IPS DF 6.9 (cell line): ENCODE measurements at regions not wholly inside any gene's neighbourhood (a gene's known extent, or its start where the extent isn't known, plus 50 kb on each side); places are given as distances from the start of the nearest gene placed in this dataset.

Experiments used
- DNase-seq: peaks from one replicate; pipeline ENCODE4 v3.0.0-alpha.2; 2013; ENCODE audit warnings: low read depth, low spot score
- H3K27ac ChIP-seq: one replicate; pipeline ENCODE4 v1.5.1; 2013; ENCODE audit warnings: low read length, control low read depth
- H3K27me3 ChIP-seq: 2 replicates; pipeline ENCODE4 v1.6.1; 2013; ENCODE audit warnings: mild to moderate bottlenecking, low read length; ENCODE audit not compliant: control insufficient read depth, insufficient read depth
- H3K36me3 ChIP-seq: 2 replicates; pipeline ENCODE4 v1.6.1; 2013; ENCODE audit warnings: low read length; ENCODE audit not compliant: control insufficient read depth, insufficient read depth
- H3K4me1 ChIP-seq: 2 replicates; pipeline ENCODE4 v1.6.1; 2013; ENCODE audit warnings: low read length; ENCODE audit not compliant: control insufficient read depth, insufficient read depth
- H3K4me3 ChIP-seq: 2 replicates; pipeline ENCODE4 v1.5.1; 2013; ENCODE audit warnings: mild to moderate bottlenecking, low read length
- H3K9me3 ChIP-seq: 2 replicates; pipeline ENCODE4 v1.6.1; 2013; ENCODE audit warnings: low read length, inconsistent platforms; ENCODE audit not compliant: control insufficient read depth, insufficient read depth
- WGBS: extraction: QIAGEN DNeasy Blood & Tissue Kit; methylation state at CpG from one replicate; pipeline ENCODE4 v1.1.7; 2013; ENCODE audit warnings: mixed read lengths, missing lambda C conversion rate; ENCODE audit not compliant: insufficient read length, insufficient coverage; 5-methylcytosine and 5-hydroxymethylcytosine counted together

GRCh38 chr9:13364271-13365000, 84.9 kb upstream of the MPDZ start:
- Histone ChIP-seq H3K27ac (no peak overlapping the region), H3K27me3 (no peaks in the 10 kb centered on the region), H3K36me3 (no peaks in the 10 kb centered on the region), H3K4me3 (no peak overlapping the region), H3K9me3 (no peaks in the 10 kb centered on the region), H3K4me1 (no peaks in the 10 kb centered on the region)
- no peak for DNase-seq
- no CpG with 5 or more reads among the region's 7 CpGs for WGBS

- H3K27me3 ChIP-seq: no peaks in the 10 kb centered on the region
- H3K9me3 ChIP-seq: no peaks in the 10 kb centered on the region
- H3K27ac ChIP-seq: no peak overlapping the region
- no peak overlapping the region for H3K4me3 ChIP-seq
- H3K36me3 ChIP-seq: no peaks in the 10 kb centered on the region
- DNase-seq: no peak
- no peaks in the 10 kb centered on the region for H3K4me1 ChIP-seq
These were observed 81.6 kb upstream of the MPDZ start for GRCh38 chr9:13361076-13361475.

DNA sequence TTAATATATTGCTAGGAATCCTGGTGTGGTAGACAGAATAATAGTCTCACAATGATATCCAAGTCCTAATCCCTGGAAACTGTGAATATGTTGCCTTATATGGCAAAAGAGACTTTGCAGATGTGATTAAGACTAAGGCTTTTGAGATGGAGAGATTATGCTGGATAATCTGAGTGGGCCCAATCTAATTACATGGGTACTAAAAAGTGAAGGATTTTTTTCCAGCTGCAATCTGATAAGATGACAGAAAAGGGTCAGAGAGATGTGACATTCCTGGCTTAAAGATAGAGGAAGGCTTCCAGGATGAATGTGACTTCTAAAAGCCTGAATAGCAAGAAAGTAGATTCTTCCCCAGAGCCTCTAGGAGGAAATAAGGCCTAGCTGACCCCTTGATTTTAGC, 80.7 kb upstream of the MPDZ start:
- H3K27ac ChIP-seq: no peak overlapping the region
- no peaks in the 10 kb centered on the region for H3K27me3 ChIP-seq
- no peaks in the 10 kb centered on the region for H3K36me3 ChIP-seq
- no peak overlapping the region for H3K4me3 ChIP-seq
- no peak for DNase-seq
- H3K9me3 ChIP-seq: no peaks in the 10 kb centered on the region
- H3K4me1 ChIP-seq: no peaks in the 10 kb centered on the region

GRCh38 chr9:13358128-13358527, 78.6 kb upstream of the MPDZ start:
- no peak for DNase-seq
- Histone ChIP-seq H3K4me3 (no peak overlapping the region), H3K27me3 (no peaks in the 10 kb centered on the region), H3K9me3 (no peaks in the 10 kb centered on the region), H3K27ac (no peak overlapping the region), H3K36me3 (no peaks in the 10 kb centered on the region), H3K4me1 (no peaks in the 10 kb centered on the region)

GRCh38 chr9:13354733-13355132, 75.2 kb upstream of the MPDZ start:
- H3K27me3 ChIP-seq: no peaks in the 10 kb centered on the region
- H3K4me1 ChIP-seq: no peaks in the 10 kb centered on the region
- no peak overlapping the region for H3K27ac ChIP-seq
- no peak for DNase-seq
- H3K4me3 ChIP-seq: no peak overlapping the region
- H3K9me3 ChIP-seq: no peaks in the 10 kb centered on the region
- no CpG with 5 or more reads among the region's 2 CpGs for WGBS
- H3K36me3 ChIP-seq: no peaks in the 10 kb centered on the region

- Histone ChIP-seq H3K9me3 (no peaks in the 10 kb centered on the region), H3K27me3 (no peaks in the 10 kb centered on the region), H3K27ac (no peak overlapping the region), H3K4me3 (no peak overlapping the region), H3K36me3 (no peaks in the 10 kb centered on the region), H3K4me1 (no peaks in the 10 kb centered on the region)
- no peak for DNase-seq
- WGBS: no CpG with 5 or more reads among the region's 4 CpGs
These were observed 73.0 kb upstream of the MPDZ start for GRCh38 chr9:13352451-13352979.

GRCh38 chr9:13351778-13352386, 72.4 kb upstream of the MPDZ start:
- H3K9me3 ChIP-seq: no peaks in the 10 kb centered on the region
- H3K4me1 ChIP-seq: no peaks in the 10 kb centered on the region
- H3K27me3 ChIP-seq: no peaks in the 10 kb centered on the region
- H3K27ac ChIP-seq: no peak overlapping the region
- DNase-seq: no peak
- H3K4me3 ChIP-seq: no peak overlapping the region
- WGBS: no CpG with 5 or more reads among the region's 3 CpGs
- H3K36me3 ChIP-seq: no peaks in the 10 kb centered on the region

GRCh38 chr9:13332571-13332970, 53.1 kb upstream of the MPDZ start:
- no peaks in the 10 kb centered on the region for H3K36me3 ChIP-seq
- no peak overlapping the region for H3K27ac ChIP-seq
- no peaks in the 10 kb centered on the region for H3K27me3 ChIP-seq
- DNase-seq: no peak
- no peak overlapping the region for H3K4me3 ChIP-seq
- H3K9me3 ChIP-seq: no peaks in the 10 kb centered on the region
- WGBS: no CpG with 5 or more reads among the region's 2 CpGs
- H3K4me1 ChIP-seq: no peaks in the 10 kb centered on the region

DNA sequence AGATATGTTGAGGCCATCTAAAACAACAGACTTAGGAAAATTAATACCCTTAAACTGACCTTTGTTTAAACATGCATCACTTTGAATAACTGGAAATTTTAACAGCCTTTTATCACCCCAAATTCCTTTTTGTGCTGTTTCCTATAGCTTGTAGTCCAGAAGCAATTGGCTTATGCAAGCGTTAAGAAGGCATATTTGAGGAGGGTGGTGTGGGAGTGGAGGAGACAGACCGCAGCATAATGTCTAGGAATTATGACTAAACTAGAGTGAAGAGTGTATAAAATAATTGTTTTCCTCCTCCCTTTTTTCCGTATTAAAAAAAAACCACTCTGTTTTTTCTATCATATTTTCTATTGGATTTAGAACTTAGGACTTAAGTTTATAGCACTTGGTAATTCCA, 51.8 kb upstream of the MPDZ start:
- no peaks in the 10 kb centered on the region for H3K27me3 ChIP-seq
- DNase-seq: no peak
- H3K4me3 ChIP-seq: no peak overlapping the region
- no peaks in the 10 kb centered on the region for H3K9me3 ChIP-seq
- H3K4me1 ChIP-seq: no peaks in the 10 kb centered on the region
- H3K36me3 ChIP-seq: no peaks in the 10 kb centered on the region
- no peak overlapping the region for H3K27ac ChIP-seq
- no CpG with 5 or more reads among the region's 3 CpGs for WGBS

GRCh38 chr9:13330396-13331004, 51.0 kb upstream of the MPDZ start:
- Histone ChIP-seq H3K9me3 (no peaks in the 10 kb centered on the region), H3K4me3 (no peak overlapping the region), H3K27me3 (no peaks in the 10 kb centered on the region), H3K4me1 (no peaks in the 10 kb centered on the region), H3K27ac (no peak overlapping the region), H3K36me3 (no peaks in the 10 kb centered on the region)
- no peak for DNase-seq
- WGBS: no CpG with 5 or more reads among the region's 1 CpG
